ENCODE measurements at regions not wholly inside any gene's neighbourhood (a gene's known extent, or its start where the extent isn't known, plus 50 kb on each side); places are given as distances from the start of the nearest gene placed in this dataset.

GRCh38 chr3:84439476-84439875, 519.3 kb upstream of the CADM2 start:
- POLR2A ChIA-PET = no interaction called here

GRCh38 chr3:84440291-84440690, 518.5 kb upstream of the CADM2 start:
- ChIA-PET POLR2A (no interaction called here), CTCF (no interaction called here)

More at GRCh38 chr3:84439476-84439875, 519.3 kb upstream of the CADM2 start:
- CTCF ChIA-PET = no interaction called here

- ChIA-PET CTCF (no interaction called here), POLR2A (no interaction called here)
Measured at GRCh38 chr3:84442533-84442932, 516.3 kb upstream of the CADM2 start.

DNA sequence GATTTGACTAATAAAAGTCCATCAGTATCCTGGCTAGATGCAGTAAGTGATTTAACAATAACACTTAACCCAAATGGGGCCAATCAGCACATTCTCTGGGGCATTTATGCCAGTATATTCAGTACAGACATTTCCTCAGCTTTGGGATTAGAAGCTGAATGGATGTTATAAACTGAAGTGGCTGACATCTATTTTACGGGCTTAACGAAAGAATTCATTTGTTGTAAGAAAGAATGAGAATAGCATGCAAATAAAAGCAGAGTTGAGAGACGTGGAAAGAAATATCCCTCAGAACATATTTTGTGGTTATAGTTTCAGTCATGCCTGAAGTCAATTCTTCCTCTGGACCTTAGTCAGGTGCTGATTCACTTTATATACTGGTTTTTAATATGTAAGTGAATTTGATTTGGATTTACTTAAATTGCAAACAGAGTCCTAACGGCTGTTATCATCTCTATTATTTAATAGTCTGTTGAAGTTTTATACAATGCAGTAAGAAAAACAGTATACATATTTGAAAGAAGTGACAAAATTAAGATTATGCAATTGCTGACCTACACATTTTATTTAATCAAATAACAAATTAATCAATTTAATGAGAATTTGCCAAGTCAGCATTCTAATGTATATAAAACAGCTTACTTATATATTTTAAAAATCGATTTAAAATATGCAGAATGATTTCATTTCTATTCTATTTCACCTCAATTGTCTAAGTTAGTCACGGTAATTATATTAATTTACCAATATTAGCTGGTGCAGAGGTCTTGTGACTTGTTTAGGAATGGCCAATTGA, 513.9 kb upstream of the CADM2 start:
- CTCF ChIA-PET = no interaction called here
- POLR2A ChIA-PET = no interaction called here

- POLR2A ChIA-PET = no interaction called here
Measured at GRCh38 chr3:84487296-84487695, 471.5 kb upstream of the CADM2 start.

DNA sequence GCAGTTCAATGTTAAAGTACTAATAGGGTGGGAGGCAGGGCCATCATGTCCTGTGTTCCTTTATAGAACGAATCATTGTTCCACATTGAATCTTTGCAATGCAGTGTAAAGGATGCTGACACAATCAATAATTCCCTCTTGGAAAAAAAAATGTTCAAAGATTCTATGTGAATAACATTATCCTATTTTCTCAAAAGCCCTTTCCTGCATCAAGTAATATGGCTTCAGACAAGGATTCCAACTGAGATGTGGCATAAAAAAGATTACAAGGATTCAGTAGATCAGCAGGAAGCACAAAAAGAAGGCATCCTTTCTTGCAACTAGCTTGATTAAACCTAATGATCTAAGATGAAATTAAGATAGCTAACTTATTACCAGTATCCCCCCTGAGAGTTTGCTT, 454.0 kb upstream of the CADM2 start:
- ChIA-PET POLR2A (no interaction called here), CTCF (no interaction called here)

More at GRCh38 chr3:84487296-84487695, 471.5 kb upstream of the CADM2 start:
- CTCF ChIA-PET = no interaction called here

GRCh38 chr3:84510007-84510406, 448.8 kb upstream of the CADM2 start:
- ChIA-PET CTCF (no interaction called here), POLR2A (no interaction called here)

GRCh38 chr3:84522893-84523292, 435.9 kb upstream of the CADM2 start:
- CTCF ChIA-PET = no interaction called here

GRCh38 chr3:84536916-84537315, 421.9 kb upstream of the CADM2 start:
- ChIA-PET CTCF (no interaction called here), POLR2A (no interaction called here)

More at GRCh38 chr3:84522893-84523292, 435.9 kb upstream of the CADM2 start:
- POLR2A ChIA-PET = no interaction called here

GRCh38 chr3:84538597-84538996, 420.2 kb upstream of the CADM2 start:
- POLR2A ChIA-PET = no interaction called here
- CTCF ChIA-PET = no interaction called here

DNA sequence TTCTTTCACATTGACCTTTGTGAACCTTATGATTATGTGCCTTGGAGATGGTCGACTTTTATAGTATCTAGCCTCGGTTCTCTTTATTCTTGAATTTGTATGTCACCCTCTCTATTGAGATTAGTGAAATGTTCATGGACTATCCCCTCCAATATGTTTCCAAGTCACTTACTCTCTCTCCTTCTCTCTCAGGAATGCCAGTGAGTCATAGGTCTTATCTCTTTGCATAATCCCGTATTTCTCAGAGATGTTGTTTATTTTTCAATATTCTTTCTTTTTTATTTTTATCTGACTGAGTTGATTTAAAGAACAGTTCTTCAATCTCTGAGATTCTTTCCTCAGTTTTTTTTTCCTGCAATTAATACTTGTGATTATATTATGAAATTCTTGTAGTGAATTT, 411.6 kb upstream of the CADM2 start:
- ChIA-PET POLR2A (no interaction called here), CTCF (no interaction called here)

GRCh38 chr3:84547971-84548970, 410.5 kb upstream of the CADM2 start:
- POLR2A ChIA-PET = no interaction called here

GRCh38 chr3:84555629-84556028, 403.2 kb upstream of the CADM2 start:
- CTCF ChIA-PET = no interaction called here
- POLR2A ChIA-PET = no interaction called here

More at GRCh38 chr3:84547971-84548970, 410.5 kb upstream of the CADM2 start:
- CTCF ChIA-PET = no interaction called here

GRCh38 chr3:84566256-84566655, 392.5 kb upstream of the CADM2 start:
- CTCF ChIA-PET = no interaction called here
- POLR2A ChIA-PET = no interaction called here

DNA sequence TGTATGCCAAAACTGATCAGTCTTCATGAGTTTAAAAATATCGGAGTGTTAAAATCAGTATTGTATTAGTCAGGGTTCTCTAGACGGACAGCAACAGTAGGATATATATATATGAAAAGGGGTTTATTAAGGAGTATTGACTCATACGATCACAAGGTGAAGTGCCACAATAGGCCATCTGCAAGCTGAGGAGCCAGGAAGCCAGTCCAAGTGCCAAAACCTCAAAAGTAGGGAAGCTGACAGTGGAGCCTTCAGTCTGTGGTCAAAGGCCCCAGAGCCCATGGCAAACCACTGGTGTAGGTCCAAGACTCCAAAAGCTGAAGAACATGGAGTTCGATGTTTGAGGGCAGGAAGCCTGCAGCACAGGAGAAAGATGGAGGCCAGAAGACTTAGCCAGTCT, 391.0 kb upstream of the CADM2 start:
- ChIA-PET CTCF (no interaction called here), POLR2A (no interaction called here)

DNA sequence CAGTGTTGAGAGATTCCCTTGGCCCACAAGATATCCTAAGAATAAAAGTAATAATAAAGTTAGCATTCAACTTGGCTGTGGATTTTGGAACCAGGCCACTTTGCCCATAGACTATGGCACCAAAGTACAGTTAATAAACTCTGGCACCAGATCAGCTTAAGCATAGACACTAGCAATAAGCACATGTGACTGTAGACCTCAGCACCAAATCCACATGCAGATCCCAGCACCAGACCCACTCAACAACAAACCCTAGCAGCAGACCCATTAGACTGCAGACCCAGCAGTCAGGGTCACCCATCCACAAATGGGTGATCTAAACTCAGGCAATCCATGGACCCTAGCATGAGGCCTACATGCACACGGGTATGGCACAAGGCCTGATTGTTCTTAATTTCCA, 384.8 kb upstream of the CADM2 start:
- CTCF ChIA-PET = no interaction called here
- POLR2A ChIA-PET = no interaction called here

GRCh38 chr3:84586427-84586826, 372.4 kb upstream of the CADM2 start:
- CTCF ChIA-PET = no interaction called here
- POLR2A ChIA-PET = no interaction called here

- ChIA-PET CTCF (no interaction called here), POLR2A (no interaction called here)
Measured at GRCh38 chr3:84600703-84601225, 358.0 kb upstream of the CADM2 start.

DNA sequence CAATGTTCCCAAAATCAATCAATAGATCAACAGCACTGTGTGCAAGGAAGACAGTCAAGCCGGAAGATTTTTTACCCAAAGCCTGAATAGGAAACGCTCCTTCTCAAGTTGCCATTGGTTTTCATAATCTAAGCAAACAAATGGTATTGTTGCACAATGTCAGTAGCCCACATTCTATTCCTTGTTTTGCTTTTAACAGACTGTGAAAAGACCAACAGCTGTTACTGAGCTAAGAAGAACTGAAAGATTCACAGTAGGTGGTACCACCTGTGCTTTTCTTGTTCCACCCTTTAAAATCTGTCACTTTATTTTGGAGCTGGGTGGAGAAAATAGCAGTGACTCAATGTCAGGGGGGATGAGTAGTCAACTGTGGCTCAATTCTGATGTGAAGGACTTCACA, 357.5 kb upstream of the CADM2 start:
- CTCF ChIA-PET = no interaction called here
- POLR2A ChIA-PET = no interaction called here

GRCh38 chr3:84621823-84622222, 337.0 kb upstream of the CADM2 start:
- CTCF ChIA-PET = no interaction called here

DNA sequence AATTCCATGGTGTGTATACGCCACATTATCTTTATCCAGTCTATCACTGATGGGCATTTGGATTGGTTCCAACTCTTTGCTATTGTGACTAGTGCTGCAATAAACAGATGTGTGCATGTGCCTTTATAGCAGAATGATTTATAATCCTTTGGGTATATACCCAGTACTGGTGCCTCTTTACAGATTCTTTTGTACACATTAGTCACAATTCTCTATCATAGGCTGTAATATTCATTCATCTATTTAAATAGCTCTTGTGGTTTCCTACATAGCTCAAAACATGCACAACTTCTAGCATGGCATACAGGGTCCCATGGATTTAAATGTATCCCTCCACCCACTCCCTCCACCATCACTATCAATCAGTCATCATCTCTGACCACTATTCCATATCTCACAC, 324.1 kb upstream of the CADM2 start:
- POLR2A ChIA-PET = no interaction called here
- CTCF ChIA-PET = no interaction called here

More at GRCh38 chr3:84621823-84622222, 337.0 kb upstream of the CADM2 start:
- POLR2A ChIA-PET = no interaction called here

All from activated CD8-positive, alpha-beta memory T cell treated with anti-CD3 and anti-CD28 coated beads for 36 hours (primary cell).